Adrenal gland (tissue), 5 donors: ENCODE measurements at regions not wholly inside any gene's neighbourhood (a gene's known extent, or its start where the extent isn't known, plus 50 kb on each side); places are given as distances from the start of the nearest gene placed in this dataset.

ENCODE experiments used
- POLR2A ChIP-seq, 2 donors: fragments of 450-650 bp; IDR thresholded peaks; one replicate each; pipeline ENCODE4 v1.6.1; 2017; ENCODE audit warnings: antibody characterized with exemption in 2 of 2, mild to moderate bottlenecking in 2 of 2, moderate library complexity in 1 of 2
- TF ChIP-seq, protein P1 (sequence below), 6 experiments: fragments of 450-650 bp in 4 of 6; fragments of 200-600 bp in 2 of 6; sonication (generic) in 1 of 6; IDR thresholded peaks; 1 replicate in 5 of 6; 2 replicates in 1 of 6; pipeline versions ENCODE4 v1.5.1 to v1.8.0; 2016 to 2021; ENCODE audit warnings: antibody characterized with exemption in 6 of 6, mild to moderate bottlenecking in 2 of 6, moderate library complexity in 1 of 6
- donor health status: DM: no; HTN: no; CAD: no.

DNA sequence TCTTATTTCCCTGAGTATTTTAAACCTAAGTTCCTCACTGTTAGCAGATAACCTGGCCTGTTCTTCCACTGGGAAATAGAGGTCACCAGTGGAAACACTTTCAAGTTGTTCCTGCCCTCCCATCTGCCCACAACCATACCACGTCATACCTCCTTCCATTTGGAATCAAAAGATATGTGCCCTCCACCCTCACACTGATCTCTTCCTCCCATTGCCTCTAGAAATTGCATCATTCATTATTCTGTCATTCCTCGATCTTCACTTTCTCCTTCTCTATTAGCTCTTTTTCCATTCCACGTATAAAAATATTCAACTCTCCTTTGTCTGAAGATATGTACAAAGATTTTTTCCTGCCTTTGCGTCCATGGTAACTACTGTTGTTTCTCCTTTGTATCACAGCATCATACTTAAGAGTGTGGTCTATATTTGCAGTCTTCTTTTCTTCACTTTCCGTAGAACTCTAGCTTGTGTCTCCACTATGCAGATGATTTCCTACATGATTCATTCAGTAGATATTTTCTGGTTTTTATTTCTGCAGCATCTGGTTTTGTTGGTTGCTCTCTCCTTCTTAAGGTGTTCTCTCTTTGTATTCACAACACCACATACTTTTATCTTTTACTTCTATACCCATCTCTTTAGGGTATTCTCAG lies 312.3 kb downstream of the REEP3 start:
- TF ChIP-seq, protein P1, sequence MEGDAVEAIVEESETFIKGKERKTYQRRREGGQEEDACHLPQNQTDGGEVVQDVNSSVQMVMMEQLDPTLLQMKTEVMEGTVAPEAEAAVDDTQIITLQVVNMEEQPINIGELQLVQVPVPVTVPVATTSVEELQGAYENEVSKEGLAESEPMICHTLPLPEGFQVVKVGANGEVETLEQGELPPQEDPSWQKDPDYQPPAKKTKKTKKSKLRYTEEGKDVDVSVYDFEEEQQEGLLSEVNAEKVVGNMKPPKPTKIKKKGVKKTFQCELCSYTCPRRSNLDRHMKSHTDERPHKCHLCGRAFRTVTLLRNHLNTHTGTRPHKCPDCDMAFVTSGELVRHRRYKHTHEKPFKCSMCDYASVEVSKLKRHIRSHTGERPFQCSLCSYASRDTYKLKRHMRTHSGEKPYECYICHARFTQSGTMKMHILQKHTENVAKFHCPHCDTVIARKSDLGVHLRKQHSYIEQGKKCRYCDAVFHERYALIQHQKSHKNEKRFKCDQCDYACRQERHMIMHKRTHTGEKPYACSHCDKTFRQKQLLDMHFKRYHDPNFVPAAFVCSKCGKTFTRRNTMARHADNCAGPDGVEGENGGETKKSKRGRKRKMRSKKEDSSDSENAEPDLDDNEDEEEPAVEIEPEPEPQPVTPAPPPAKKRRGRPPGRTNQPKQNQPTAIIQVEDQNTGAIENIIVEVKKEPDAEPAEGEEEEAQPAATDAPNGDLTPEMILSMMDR (IDR thresholded peaks at IDR 0.05) = no peak
- TF ChIP-seq POLR2A (IDR thresholded peaks at IDR 0.05) = no peak
